MM.1S (cell line): ENCODE measurements at regions not wholly inside any gene's neighbourhood (a gene's known extent, or its start where the extent isn't known, plus 50 kb on each side); places are given as distances from the start of the nearest gene placed in this dataset.

Experiments used
- CTCF ChIP-seq: fragments of 300-600 bp; sonication (generic); IDR thresholded peaks from 2 replicates; pipeline ENCODE4 v1.5.1; 2016; ENCODE audit warnings: antibody characterized with exemption, low read length, mixed read lengths
- EZH2 ChIP-seq: fragments of 300-600 bp; sonication (generic); optimal IDR thresholded peaks from 2 replicates; pipeline ENCODE3; 2017; ENCODE audit warnings: low read depth, mild to moderate bottlenecking, antibody characterized with exemption, low read length, mixed read lengths
- EZH2phosphoT487 ChIP-seq: fragments of 300-600 bp; sonication (generic); IDR thresholded peaks from 2 replicates; pipeline ENCODE4 v1.6.1; 2018; ENCODE audit warnings: antibody characterized with exemption, low read length

- TF ChIP-seq CTCF (no peak), EZH2 (no peak), EZH2phosphoT487 (no peak)
Measured at GRCh38 chr12:58064666-58065065, 123.3 kb downstream of the ATP23 start.
